IPS DF 6.9 (cell line): ENCODE measurements at regions not wholly inside any gene's neighbourhood (a gene's known extent, or its start where the extent isn't known, plus 50 kb on each side); places are given as distances from the start of the nearest gene placed in this dataset.
"Not testable (repeated sequence)": the region's sequence is repeated elsewhere in the genome, so short reads cannot be mapped to it uniquely, and the experiment has no call there.

Experiments
- DNase-seq: peaks from one replicate; pipeline ENCODE4 v3.0.0-alpha.2; 2013; ENCODE audit warnings: low read depth, low spot score
- H3K27ac ChIP-seq: one replicate; pipeline ENCODE4 v1.5.1; 2013; ENCODE audit warnings: low read length, control low read depth
- H3K27me3 ChIP-seq: 2 replicates; pipeline ENCODE4 v1.6.1; 2013; ENCODE audit warnings: mild to moderate bottlenecking, low read length; ENCODE audit not compliant: control insufficient read depth, insufficient read depth
- H3K36me3 ChIP-seq: 2 replicates; pipeline ENCODE4 v1.6.1; 2013; ENCODE audit warnings: low read length; ENCODE audit not compliant: control insufficient read depth, insufficient read depth
- H3K4me1 ChIP-seq: 2 replicates; pipeline ENCODE4 v1.6.1; 2013; ENCODE audit warnings: low read length; ENCODE audit not compliant: control insufficient read depth, insufficient read depth
- H3K4me3 ChIP-seq: 2 replicates; pipeline ENCODE4 v1.5.1; 2013; ENCODE audit warnings: mild to moderate bottlenecking, low read length
- H3K9me3 ChIP-seq: 2 replicates; pipeline ENCODE4 v1.6.1; 2013; ENCODE audit warnings: low read length, inconsistent platforms; ENCODE audit not compliant: control insufficient read depth, insufficient read depth
- WGBS: extraction: QIAGEN DNeasy Blood & Tissue Kit; methylation state at CpG from one replicate; pipeline ENCODE4 v1.1.7; 2013; ENCODE audit warnings: mixed read lengths, missing lambda C conversion rate; ENCODE audit not compliant: insufficient read length, insufficient coverage; 5-methylcytosine and 5-hydroxymethylcytosine counted together

GRCh38 chr7:65621580-65622201, 248.0 kb downstream of the ZNF92 start:
- not testable (repeated sequence) for H3K36me3 ChIP-seq, H3K4me1 ChIP-seq, H3K27ac ChIP-seq, H3K27me3 ChIP-seq, DNase-seq, H3K9me3 ChIP-seq, H3K4me3 ChIP-seq
- no CpG with 5 or more reads among the region's 6 CpGs for WGBS

- H3K27me3 ChIP-seq, H3K36me3 ChIP-seq, H3K27ac ChIP-seq, H3K9me3 ChIP-seq, H3K4me1 ChIP-seq, H3K4me3 ChIP-seq, DNase-seq: not testable (repeated sequence)
- WGBS: no CpG with 5 or more reads among the region's 1 CpG
Measured at GRCh38 chr7:65631236-65631635, 241.6 kb upstream of the VKORC1L1 start.

GRCh38 chr7:65633587-65634404, 239.1 kb upstream of the VKORC1L1 start:
- not testable (repeated sequence) for H3K27me3 ChIP-seq, DNase-seq, H3K27ac ChIP-seq, H3K9me3 ChIP-seq, H3K4me1 ChIP-seq, H3K4me3 ChIP-seq, H3K36me3 ChIP-seq
- no CpG with 5 or more reads among the region's 10 CpGs for WGBS

- not testable (repeated sequence) for H3K9me3 ChIP-seq, H3K36me3 ChIP-seq, H3K4me3 ChIP-seq, H3K27me3 ChIP-seq, H3K4me1 ChIP-seq, DNase-seq, H3K27ac ChIP-seq
- WGBS: no CpG with 5 or more reads among the region's 1 CpG
Measured at GRCh38 chr7:65638918-65639317, 234.0 kb upstream of the VKORC1L1 start.

GRCh38 chr7:65639717-65640116, 233.2 kb upstream of the VKORC1L1 start:
- H3K4me1 ChIP-seq, H3K27ac ChIP-seq, H3K9me3 ChIP-seq, H3K4me3 ChIP-seq, H3K36me3 ChIP-seq, H3K27me3 ChIP-seq, DNase-seq: not testable (repeated sequence)
- WGBS: no CpG with 5 or more reads among the region's 3 CpGs

- H3K4me1 ChIP-seq, H3K27ac ChIP-seq, H3K36me3 ChIP-seq, H3K9me3 ChIP-seq, H3K27me3 ChIP-seq, DNase-seq, H3K4me3 ChIP-seq: not testable (repeated sequence)
- WGBS: no CpG with 5 or more reads among the region's 5 CpGs
Measured at GRCh38 chr7:65643498-65643897, 229.4 kb upstream of the VKORC1L1 start.

GRCh38 chr7:65647153-65647964, 225.5 kb upstream of the VKORC1L1 start:
- not testable (repeated sequence) for H3K4me1 ChIP-seq, H3K27ac ChIP-seq, DNase-seq, H3K4me3 ChIP-seq, H3K36me3 ChIP-seq, H3K27me3 ChIP-seq, H3K9me3 ChIP-seq
- WGBS: no CpG with 5 or more reads among the region's 78 CpGs

GRCh38 chr7:65651174-65651573, 221.7 kb upstream of the VKORC1L1 start:
- not testable (repeated sequence) for H3K9me3 ChIP-seq, H3K27me3 ChIP-seq, H3K4me1 ChIP-seq, H3K36me3 ChIP-seq, H3K4me3 ChIP-seq, H3K27ac ChIP-seq, DNase-seq
- 100% methylated on average over 2 of the region's 2 CpGs for whole genome bisulfite sequencing

GRCh38 chr7:65651826-65652592, 220.9 kb upstream of the VKORC1L1 start:
- DNase-seq, H3K4me3 ChIP-seq, H3K4me1 ChIP-seq, H3K27ac ChIP-seq, H3K36me3 ChIP-seq, H3K9me3 ChIP-seq, H3K27me3 ChIP-seq: not testable (repeated sequence)

GRCh38 chr7:65652669-65653068, 220.2 kb upstream of the VKORC1L1 start:
- H3K27ac ChIP-seq: not testable (repeated sequence)

More at GRCh38 chr7:65652669-65653068, 220.2 kb upstream of the VKORC1L1 start:
- DNase-seq, H3K4me1 ChIP-seq, H3K9me3 ChIP-seq, H3K36me3 ChIP-seq, H3K27me3 ChIP-seq, H3K4me3 ChIP-seq: not testable (repeated sequence)
- WGBS: no CpG with 5 or more reads among the region's 1 CpG
